Ovary (tissue), 3 donors: ENCODE measurements at regions not wholly inside any gene's neighbourhood (a gene's known extent, or its start where the extent isn't known, plus 50 kb on each side); places are given as distances from the start of the nearest gene placed in this dataset.

ENCODE experiments used
- POLR2A ChIP-seq: fragments of 450-650 bp; IDR thresholded peaks from one replicate; pipeline ENCODE4 v1.6.1; 2017; ENCODE audit warnings: antibody characterized with exemption, mild to moderate bottlenecking, moderate library complexity
- TF ChIP-seq, protein P1 (sequence below), 3 donors: fragments of 450-650 bp in 2 of 3; fragments of 200-600 bp in 1 of 3; IDR thresholded peaks; one replicate each; pipeline versions ENCODE4 v1.5.1 to v1.8.0; 2016 to 2022; ENCODE audit warnings: antibody characterized with exemption in 3 of 3, mild to moderate bottlenecking in 1 of 3
- donor health status: DM: no; HTN: no; CAD: no.

GRCh38 chr17:5695480-5695879 lies 111.2 kb upstream of the NLRP1 start:
- TF ChIP-seq, protein P1, sequence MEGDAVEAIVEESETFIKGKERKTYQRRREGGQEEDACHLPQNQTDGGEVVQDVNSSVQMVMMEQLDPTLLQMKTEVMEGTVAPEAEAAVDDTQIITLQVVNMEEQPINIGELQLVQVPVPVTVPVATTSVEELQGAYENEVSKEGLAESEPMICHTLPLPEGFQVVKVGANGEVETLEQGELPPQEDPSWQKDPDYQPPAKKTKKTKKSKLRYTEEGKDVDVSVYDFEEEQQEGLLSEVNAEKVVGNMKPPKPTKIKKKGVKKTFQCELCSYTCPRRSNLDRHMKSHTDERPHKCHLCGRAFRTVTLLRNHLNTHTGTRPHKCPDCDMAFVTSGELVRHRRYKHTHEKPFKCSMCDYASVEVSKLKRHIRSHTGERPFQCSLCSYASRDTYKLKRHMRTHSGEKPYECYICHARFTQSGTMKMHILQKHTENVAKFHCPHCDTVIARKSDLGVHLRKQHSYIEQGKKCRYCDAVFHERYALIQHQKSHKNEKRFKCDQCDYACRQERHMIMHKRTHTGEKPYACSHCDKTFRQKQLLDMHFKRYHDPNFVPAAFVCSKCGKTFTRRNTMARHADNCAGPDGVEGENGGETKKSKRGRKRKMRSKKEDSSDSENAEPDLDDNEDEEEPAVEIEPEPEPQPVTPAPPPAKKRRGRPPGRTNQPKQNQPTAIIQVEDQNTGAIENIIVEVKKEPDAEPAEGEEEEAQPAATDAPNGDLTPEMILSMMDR (IDR thresholded peaks at IDR 0.05): no peak
- TF ChIP-seq POLR2A: no peak
